ENCODE measurements at regions not wholly inside any gene's neighbourhood (a gene's known extent, or its start where the extent isn't known, plus 50 kb on each side); places are given as distances from the start of the nearest gene placed in this dataset.
"Not testable (repeated sequence)": the region's sequence is repeated elsewhere in the genome, so short reads cannot be mapped to it uniquely, and the experiment has no call there.

GRCh38 chr10:52484206-52485065, 170.4 kb downstream of the DKK1 start:
- DNase-seq = no peak

GRCh38 chr10:52485462-52485861, 171.4 kb downstream of the DKK1 start:
- DNase-seq = no peak

GRCh38 chr10:52486840-52487611, 172.9 kb downstream of the DKK1 start:
- DNase-seq = no peak

- DNase-seq = peak; percentile 45
Observed at GRCh38 chr10:52488606-52489485, 174.8 kb downstream of the DKK1 start.

GRCh38 chr10:52491246-52491995, 177.3 kb downstream of the DKK1 start:
- DNase-seq = no peak

- no peak for DNase-seq
Observed at GRCh38 chr10:52499281-52499680, 185.2 kb downstream of the DKK1 start.

- no peak for DNase-seq
Observed at GRCh38 chr10:52500476-52500875, 186.4 kb downstream of the DKK1 start.

- DNase-seq = no peak
Observed at GRCh38 chr10:52502237-52502636, 188.2 kb downstream of the DKK1 start.

GRCh38 chr10:52505341-52505740, 191.3 kb downstream of the DKK1 start:
- not testable (repeated sequence) for DNase-seq

- DNase-seq = no peak
Observed at GRCh38 chr10:52514481-52514880, 200.4 kb downstream of the DKK1 start.

- DNase-seq = no peak
Observed at GRCh38 chr10:52517012-52517411, 202.9 kb downstream of the DKK1 start.

GRCh38 chr10:52523696-52524095, 209.6 kb downstream of the DKK1 start:
- DNase-seq = no peak

- no peak for DNase-seq
Observed at GRCh38 chr10:52525761-52526160, 211.7 kb downstream of the DKK1 start.

GRCh38 chr10:52526251-52526823, 212.3 kb downstream of the DKK1 start:
- DNase-seq = no peak

GRCh38 chr10:52532650-52533290, 218.7 kb downstream of the DKK1 start:
- DNase-seq = no peak

GRCh38 chr10:52533986-52534385, 219.9 kb downstream of the DKK1 start:
- DNase-seq = no peak

GRCh38 chr10:52539463-52539862, 225.4 kb downstream of the DKK1 start:
- no peak for DNase-seq

GRCh38 chr10:52540479-52540984, 226.5 kb downstream of the DKK1 start:
- DNase-seq = no peak

GRCh38 chr10:52541006-52541473, 227.0 kb downstream of the DKK1 start:
- DNase-seq = no peak

GRCh38 chr10:52542906-52543305, 228.8 kb downstream of the DKK1 start:
- DNase-seq = no peak

GRCh38 chr10:52551046-52551445, 221.5 kb downstream of the MBL2 start:
- DNase-seq = no peak

Data from hematopoietic multipotent progenitor cell treated with erythropoietin and hydrocortisone succinate and interleukin-3 and kit ligand, for 8 days (in vitro differentiated cells).